Vagina (tissue), 2 donors: ENCODE measurements at regions not wholly inside any gene's neighbourhood (a gene's known extent, or its start where the extent isn't known, plus 50 kb on each side); places are given as distances from the start of the nearest gene placed in this dataset.

Source experiments
- POLR2AphosphoS5 ChIP-seq, 2 donors: sonication (generic); formaldehyde crosslinking; IDR thresholded peaks; one replicate each; pipeline ENCODE4 v1.9.0; 2017; ENCODE audit warnings: antibody characterized with exemption in 2 of 2, mild to moderate bottlenecking in 2 of 2, low read depth in 1 of 2; ENCODE audit not compliant: insufficient read depth in 1 of 2
- TF ChIP-seq, protein P1 (sequence below), 3 experiments: fragments of 450-650 bp in 2 of 3; fragments of 200-600 bp in 1 of 3; sonication (generic) in 1 of 3; IDR thresholded peaks; one replicate each; pipeline ENCODE4 v1.5.1; 2017 to 2019; ENCODE audit warnings: antibody characterized with exemption in 3 of 3, mild to moderate bottlenecking in 2 of 3, moderate library complexity in 2 of 3

DNA sequence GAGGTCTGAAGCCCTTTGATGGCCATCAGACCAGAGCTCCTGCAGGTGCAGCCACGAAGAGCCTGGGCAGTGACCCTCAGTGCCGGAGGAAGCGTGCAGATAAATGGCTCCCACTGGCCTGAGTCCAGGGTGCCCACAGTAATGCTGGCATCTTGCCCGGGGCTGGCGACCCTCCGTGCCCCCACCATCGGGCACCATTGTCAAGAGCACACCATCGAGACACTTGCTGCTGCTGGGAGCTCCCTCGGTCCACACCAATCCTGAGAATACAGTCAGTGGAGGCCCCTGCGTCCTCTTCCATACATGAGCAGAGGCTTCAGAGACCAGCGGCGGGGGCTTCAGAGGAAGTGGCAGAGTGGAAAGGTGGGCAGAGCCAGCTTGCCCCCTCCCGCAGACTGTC lies 1448.3 kb downstream of the BRD1 start:
- TF ChIP-seq, protein P1, sequence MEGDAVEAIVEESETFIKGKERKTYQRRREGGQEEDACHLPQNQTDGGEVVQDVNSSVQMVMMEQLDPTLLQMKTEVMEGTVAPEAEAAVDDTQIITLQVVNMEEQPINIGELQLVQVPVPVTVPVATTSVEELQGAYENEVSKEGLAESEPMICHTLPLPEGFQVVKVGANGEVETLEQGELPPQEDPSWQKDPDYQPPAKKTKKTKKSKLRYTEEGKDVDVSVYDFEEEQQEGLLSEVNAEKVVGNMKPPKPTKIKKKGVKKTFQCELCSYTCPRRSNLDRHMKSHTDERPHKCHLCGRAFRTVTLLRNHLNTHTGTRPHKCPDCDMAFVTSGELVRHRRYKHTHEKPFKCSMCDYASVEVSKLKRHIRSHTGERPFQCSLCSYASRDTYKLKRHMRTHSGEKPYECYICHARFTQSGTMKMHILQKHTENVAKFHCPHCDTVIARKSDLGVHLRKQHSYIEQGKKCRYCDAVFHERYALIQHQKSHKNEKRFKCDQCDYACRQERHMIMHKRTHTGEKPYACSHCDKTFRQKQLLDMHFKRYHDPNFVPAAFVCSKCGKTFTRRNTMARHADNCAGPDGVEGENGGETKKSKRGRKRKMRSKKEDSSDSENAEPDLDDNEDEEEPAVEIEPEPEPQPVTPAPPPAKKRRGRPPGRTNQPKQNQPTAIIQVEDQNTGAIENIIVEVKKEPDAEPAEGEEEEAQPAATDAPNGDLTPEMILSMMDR (IDR thresholded peaks at IDR 0.05) = no peak
- TF ChIP-seq POLR2AphosphoS5 (IDR thresholded peaks at IDR 0.05; ENCODE audit: insufficient read depth in 1 of 2, low read depth in 1 of 2) = no peak
